Tibial nerve (tissue), 3 donors: ENCODE measurements at regions not wholly inside any gene's neighbourhood (a gene's known extent, or its start where the extent isn't known, plus 50 kb on each side); places are given as distances from the start of the nearest gene placed in this dataset.

Source experiments
- EP300 ChIP-seq, 2 donors: sonication (generic); formaldehyde crosslinking; IDR thresholded peaks; one replicate each; pipeline ENCODE4 v1.6.1; 2017; ENCODE audit warnings: antibody characterized with exemption in 2 of 2, mild to moderate bottlenecking in 1 of 2
- POLR2A ChIP-seq, 2 donors: fragments of 450-650 bp; IDR thresholded peaks; one replicate each; pipeline ENCODE4 v1.6.1; 2017; ENCODE audit warnings: antibody characterized with exemption in 2 of 2, mild to moderate bottlenecking in 2 of 2, moderate library complexity in 2 of 2

GRCh38 chr10:4100380-4100779 is 315.4 kb upstream of the KLF6 start:
- TF ChIP-seq EP300 (IDR thresholded peaks at IDR 0.05) (no peak), POLR2A (IDR thresholded peaks at IDR 0.05) (no peak)
